Lung (tissue), 11 donors: ENCODE measurements at regions not wholly inside any gene's neighbourhood (a gene's known extent, or its start where the extent isn't known, plus 50 kb on each side); places are given as distances from the start of the nearest gene placed in this dataset.

Source experiments
- ATAC-seq: fragments of 200-7000 bp; cut with Tn5 transposase; one replicate; pipeline ENCODE4 v1.9.1; 2020; ENCODE audit warnings: moderate number of reproducible peaks; ENCODE audit not compliant: insufficient read depth, low FRiP score
- DNase-seq, 3 donors: peaks; one replicate each; pipeline ENCODE4 v3.0.0-alpha.2; 2013 to 2017
- H3K27ac ChIP-seq, 2 donors: one replicate each; pipeline ENCODE4 v1.5.1; 2013; ENCODE audit warnings: mild to moderate bottlenecking in 2 of 2, moderate library complexity in 2 of 2, control low read depth in 1 of 2, inconsistent platforms in 1 of 2, low read depth in 1 of 2, low read length in 1 of 2
- H3K27me3 ChIP-seq, 3 donors: one replicate each; pipeline ENCODE4 v1.5.1; 2013; ENCODE audit warnings: low read length in 2 of 3; ENCODE audit not compliant: control insufficient read depth in 3 of 3, insufficient read depth in 3 of 3
- H3K36me3 ChIP-seq, 4 donors: one replicate each; pipeline ENCODE4 v1.5.1; 2013; ENCODE audit warnings: low read length in 4 of 4, mild to moderate bottlenecking in 1 of 4, moderate library complexity in 1 of 4; ENCODE audit not compliant: control insufficient read depth in 4 of 4, insufficient read depth in 4 of 4
- H3K4me1 ChIP-seq, 5 donors: one replicate each; pipeline ENCODE4 v1.5.1; 2013; ENCODE audit warnings: low read length in 5 of 5, mild to moderate bottlenecking in 2 of 5, moderate library complexity in 1 of 5; ENCODE audit not compliant: control insufficient read depth in 5 of 5, insufficient read depth in 5 of 5
- H3K4me3 ChIP-seq: one replicate; pipeline ENCODE4 v1.5.1; 2013; ENCODE audit warnings: mild to moderate bottlenecking, control low read depth, moderate library complexity
- H3K9ac ChIP-seq, 2 donors: one replicate each; pipeline ENCODE4 v1.5.1; 2013; ENCODE audit warnings: low read length in 2 of 2, control low read depth in 1 of 2; ENCODE audit not compliant: insufficient read depth in 1 of 2
- H3K9me3 ChIP-seq, 4 donors: one replicate each; pipeline ENCODE4 v1.5.1; 2013; ENCODE audit warnings: low read length in 3 of 4, mild to moderate bottlenecking in 1 of 4, moderate library complexity in 1 of 4; ENCODE audit not compliant: control insufficient read depth in 4 of 4, insufficient read depth in 3 of 4
- CTCF ChIP-seq: IDR thresholded peaks from 2 replicates; pipeline ENCODE4 v1.5.1; 2012; ENCODE audit warnings: mild to moderate bottlenecking; ENCODE audit errors: control extremely low read depth, extremely low read depth
- WGBS, 2 donors: extraction: QIAGEN DNeasy Blood & Tissue Kit; methylation state at CpG; one replicate each; pipeline ENCODE4 v1.1.7; 2013; 5-methylcytosine and 5-hydroxymethylcytosine counted together
- donor health status: control.
- donor health status: control.
- donor health status: Bipolar disorder and iron deficiency.
- donor health status: healthy.
- donor health status: DM: yes; HTN: yes; CAD: no.

- Histone ChIP-seq H3K4me3 (no peak overlapping the region), H3K4me1 (no peaks in the 10 kb centered on the region), H3K9ac (no peak overlapping the region), H3K9me3 (peaks cover 0 to 4% (median 0%) of the 10 kb centered on the region in 4 donors), H3K36me3 (no peaks in the 10 kb centered on the region), H3K27ac (no peak overlapping the region), H3K27me3 (no peaks in the 10 kb centered on the region)
- 52 to 68% methylated on average over 3 of the region's 3 CpGs for WGBS, 2 donors
- ATAC-seq (no peak), DNase-seq (no peak)
- no peak for TF ChIP-seq CTCF
These were observed 715.1 kb upstream of the ACO1 start for GRCh38 chr9:31669311-31669710.

GRCh38 chr9:31671011-31671410 is 713.4 kb upstream of the ACO1 start:
- no peak for ATAC-seq
- WGBS, 2 donors = 73 to 79% methylated on average over 3 of the region's 3 CpGs
- Histone ChIP-seq H3K9ac (no peak overlapping the region), H3K9me3 (peaks cover 0 to 4% (median 0%) of the 10 kb centered on the region in 4 donors), H3K4me3 (no peak overlapping the region), H3K4me1 (no peaks in the 10 kb centered on the region), H3K27ac (no peak overlapping the region), H3K27me3 (no peaks in the 10 kb centered on the region), H3K36me3 (no peaks in the 10 kb centered on the region)
- DNase-seq = no peak
- no peak for TF ChIP-seq CTCF

- DNase-seq = no peak
- Histone ChIP-seq H3K9ac (no peak overlapping the region), H3K4me1 (no peaks in the 10 kb centered on the region)
These were observed 710.2 kb upstream of the ACO1 start for GRCh38 chr9:31674264-31674663.

More at GRCh38 chr9:31674264-31674663, 710.2 kb upstream of the ACO1 start:
- Histone ChIP-seq H3K9me3 (peaks cover 0 to 4% (median 0%) of the 10 kb centered on the region in 4 donors), H3K27me3 (no peaks in the 10 kb centered on the region), H3K27ac (no peak overlapping the region), H3K36me3 (no peaks in the 10 kb centered on the region), H3K4me3 (no peak overlapping the region)
- WGBS, 2 donors = 91 to 93% methylated on average over 1 of the region's 1 CpG
- TF ChIP-seq CTCF = no peak
- no peak for ATAC-seq
